ENCODE measurements at regions not wholly inside any gene's neighbourhood (a gene's known extent, or its start where the extent isn't known, plus 50 kb on each side); places are given as distances from the start of the nearest gene placed in this dataset.
"Not testable (repeated sequence)": the region's sequence is repeated elsewhere in the genome, so short reads cannot be mapped to it uniquely, and the experiment has no call there.

DNA sequence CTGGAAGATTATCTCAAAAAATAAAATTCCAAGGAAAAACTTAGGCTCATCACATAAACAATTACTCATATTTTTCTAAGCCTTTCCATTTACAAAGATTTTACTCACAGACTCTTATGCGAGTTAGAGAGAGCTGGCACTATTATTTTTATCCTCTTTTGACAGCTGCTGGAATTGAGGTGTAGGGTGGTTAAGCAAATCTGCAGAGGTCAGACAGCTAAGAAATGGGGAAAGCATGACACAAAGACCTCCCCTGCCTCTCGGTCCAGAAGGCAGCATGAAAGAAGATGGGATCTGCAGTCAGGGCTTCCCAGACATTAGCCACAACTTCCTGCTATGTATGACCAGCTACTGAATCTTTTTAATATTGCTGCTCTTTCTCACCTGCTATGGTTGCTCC, 89.9 kb upstream of the CPEB2 start:
- no peak for DNase-seq (ENCODE audit: low read depth in 4 of 4, low spot score in 3 of 4)

DNA sequence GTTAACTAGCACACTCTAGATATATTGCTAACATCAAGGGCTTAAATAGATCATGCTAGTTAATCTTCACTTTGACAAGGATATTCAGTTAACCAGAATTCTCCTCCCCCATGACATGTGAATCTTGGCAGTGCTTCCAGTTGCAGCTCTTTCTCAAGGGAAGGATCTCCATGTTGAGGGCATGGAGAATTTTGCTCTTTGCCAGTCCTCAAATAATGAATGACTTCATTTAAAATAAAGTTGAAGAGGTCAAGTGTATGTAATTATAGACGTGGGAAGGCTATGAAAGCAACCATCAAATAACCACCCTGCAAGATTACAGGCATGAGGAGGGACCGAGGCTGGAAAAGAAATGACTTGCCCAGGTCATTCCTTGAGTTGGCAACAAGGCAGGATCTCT, 87.3 kb upstream of the CPEB2 start:
- no peak for DNase-seq (ENCODE audit: low read depth in 4 of 4, low spot score in 3 of 4)

DNA sequence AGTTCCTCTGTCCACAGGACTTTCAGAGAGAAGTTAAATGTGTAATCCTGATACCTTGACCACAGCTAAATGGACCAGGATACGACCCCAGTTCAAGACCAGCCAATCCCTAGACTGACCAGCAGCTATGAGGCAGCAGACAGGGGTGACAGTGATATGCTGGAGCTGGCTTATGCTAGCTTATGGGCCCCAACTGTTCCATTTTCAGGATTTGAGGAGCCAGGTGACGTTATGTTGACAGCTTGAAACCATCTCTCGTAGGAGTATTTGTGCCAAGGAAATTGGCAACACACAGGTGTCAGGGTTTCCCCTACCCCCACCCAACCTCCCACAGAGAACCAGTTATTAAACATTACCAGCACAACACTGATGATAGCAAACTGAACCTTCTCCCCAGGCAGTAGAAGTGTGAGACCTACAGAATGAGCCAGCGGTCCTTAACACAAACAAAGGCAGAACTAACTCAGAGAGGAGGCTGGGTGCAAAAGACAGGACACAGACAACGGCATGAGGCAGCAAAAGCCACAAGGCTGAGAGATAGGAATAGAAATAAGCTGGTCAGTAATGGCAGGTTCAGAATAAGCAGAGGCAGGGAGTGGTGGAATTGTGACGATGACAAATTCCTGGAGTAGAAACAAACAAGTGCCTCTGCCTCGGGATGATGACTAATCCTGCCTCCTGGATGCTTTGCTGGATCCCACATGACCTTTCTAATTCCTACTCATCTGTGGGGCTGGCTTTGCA, 85.6 kb upstream of the CPEB2 start:
- DNase-seq (ENCODE audit: low read depth in 4 of 4, low spot score in 3 of 4) = no peak

DNA sequence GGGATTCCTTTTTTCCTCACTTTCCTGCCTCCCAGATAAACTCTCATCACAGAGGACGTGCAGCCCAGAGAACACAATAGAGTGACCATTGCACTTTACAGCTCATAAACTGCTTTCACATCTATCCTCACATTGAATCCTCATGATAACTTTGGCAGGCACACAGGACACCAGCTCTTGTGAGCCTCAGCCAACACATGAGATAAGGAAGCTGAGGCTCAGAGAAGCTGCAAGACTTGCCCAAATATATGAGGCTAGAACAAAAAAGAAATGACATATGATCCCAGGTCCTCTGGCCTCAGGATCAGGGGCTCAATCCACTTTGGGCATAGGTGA, 85.0 kb upstream of the CPEB2 start:
- DNase-seq (ENCODE audit: low read depth in 4 of 4, low spot score in 3 of 4) = no peak

DNA sequence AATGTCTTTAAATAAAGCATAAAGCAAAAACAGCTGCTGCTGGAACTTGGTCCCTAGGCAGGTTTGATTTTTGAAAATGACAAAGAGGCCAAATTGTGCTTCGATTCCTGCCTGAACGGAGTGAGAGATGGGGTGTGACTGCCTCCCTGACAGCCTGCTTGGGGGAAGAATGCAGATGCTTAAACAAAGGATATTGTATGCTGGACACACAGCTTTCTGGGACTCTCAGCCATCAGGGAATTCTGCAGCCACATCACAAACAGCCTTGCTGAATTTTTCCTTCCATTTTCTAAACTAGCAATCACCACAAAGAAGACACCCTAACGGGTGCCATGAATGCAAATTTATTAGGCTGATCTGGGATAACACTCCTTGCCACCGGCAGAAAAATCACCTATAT, 83.9 kb upstream of the CPEB2 start:
- no peak for DNase-seq (ENCODE audit: low read depth in 4 of 4, low spot score in 3 of 4)

DNA sequence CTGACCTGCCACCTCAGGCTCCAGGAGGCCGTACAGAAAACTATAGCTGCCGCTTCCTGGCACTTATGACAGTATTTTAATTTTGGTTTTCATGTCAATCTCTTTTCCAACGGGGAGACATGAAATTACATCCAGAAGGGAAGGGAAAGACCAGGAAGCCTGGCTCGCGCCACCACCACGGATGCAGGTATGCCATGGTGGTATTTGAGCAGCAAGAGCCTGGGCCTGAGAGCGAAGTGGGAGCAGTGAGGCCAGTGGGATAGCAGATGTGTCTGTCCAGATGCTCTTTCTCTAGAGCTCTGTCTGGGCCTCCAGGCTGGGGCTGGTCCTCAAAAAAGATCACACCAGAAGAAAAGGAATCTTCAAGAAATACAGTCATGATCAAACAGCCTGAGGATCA, 82.5 kb upstream of the CPEB2 start:
- DNase-seq (ENCODE audit: low read depth in 4 of 4, low spot score in 3 of 4) = no peak

DNA sequence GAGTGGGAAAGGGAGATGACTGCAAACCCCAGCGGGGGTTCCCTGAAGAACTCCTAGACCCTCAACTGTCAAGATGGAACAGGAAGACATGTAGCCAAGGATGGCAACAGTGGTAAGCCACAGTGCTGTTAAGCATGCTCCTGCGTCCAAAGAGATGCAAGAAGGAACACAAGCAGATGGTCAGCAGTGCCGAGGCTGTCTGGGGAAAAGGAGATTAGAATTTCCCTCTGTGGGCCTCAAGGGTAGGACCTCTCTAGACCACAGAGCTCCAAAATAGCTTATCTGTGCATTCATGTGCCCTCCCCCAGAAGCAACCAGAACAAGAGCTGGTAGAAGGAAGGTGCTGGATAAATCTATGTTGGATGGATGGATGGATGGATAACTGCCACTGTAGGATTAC, 82.0 kb upstream of the CPEB2 start:
- DNase-seq (ENCODE audit: low read depth in 4 of 4, low spot score in 3 of 4) = no peak

DNA sequence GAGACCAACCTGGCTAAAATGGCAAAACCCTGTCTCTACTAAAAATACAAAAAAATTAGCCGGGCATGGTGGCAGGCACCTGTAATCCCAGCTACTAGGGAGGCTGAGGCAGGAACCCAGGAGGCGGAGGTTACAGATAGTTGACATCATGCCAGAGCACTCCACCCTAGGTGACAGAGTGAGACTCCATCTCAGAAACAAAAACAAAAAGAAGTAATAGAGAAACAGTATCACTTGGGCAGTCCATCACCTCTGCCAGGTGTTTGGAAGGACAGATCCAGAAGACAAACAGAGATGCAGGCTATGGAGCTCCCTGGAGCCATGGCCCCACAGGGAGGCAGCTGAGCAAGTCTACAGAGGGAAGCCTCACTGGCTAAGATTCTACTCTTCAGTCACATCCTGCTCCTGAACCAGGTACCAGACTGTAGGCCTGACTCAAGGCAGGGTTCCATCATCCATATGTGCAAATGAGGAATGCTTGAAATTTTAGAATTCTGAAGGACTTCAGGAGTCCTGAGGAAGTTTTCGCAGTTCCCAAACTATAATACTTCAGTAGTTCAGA, 81.4 kb upstream of the CPEB2 start:
- no peak for DNase-seq (ENCODE audit: low read depth in 4 of 4, low spot score in 3 of 4)

DNA sequence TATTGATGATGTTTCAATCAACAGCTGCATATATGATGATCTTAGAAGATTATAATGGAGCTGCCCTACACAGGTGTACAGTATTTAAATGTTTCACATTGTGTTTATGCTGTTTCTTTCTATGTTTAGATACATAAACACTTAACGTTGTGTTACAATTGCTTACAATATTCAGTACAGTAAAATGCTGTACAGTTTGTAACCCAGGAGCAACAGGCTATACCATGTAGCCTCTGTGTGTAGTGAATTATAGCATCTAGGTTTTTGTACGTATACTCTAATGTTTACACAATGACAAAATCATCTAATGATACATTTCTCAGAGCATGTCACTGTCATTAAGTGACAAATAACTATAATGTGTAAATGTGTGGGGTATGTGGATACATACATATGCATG, 80.5 kb upstream of the CPEB2 start:
- not testable (repeated sequence) for DNase-seq (ENCODE audit: low read depth in 4 of 4, low spot score in 3 of 4)

DNA sequence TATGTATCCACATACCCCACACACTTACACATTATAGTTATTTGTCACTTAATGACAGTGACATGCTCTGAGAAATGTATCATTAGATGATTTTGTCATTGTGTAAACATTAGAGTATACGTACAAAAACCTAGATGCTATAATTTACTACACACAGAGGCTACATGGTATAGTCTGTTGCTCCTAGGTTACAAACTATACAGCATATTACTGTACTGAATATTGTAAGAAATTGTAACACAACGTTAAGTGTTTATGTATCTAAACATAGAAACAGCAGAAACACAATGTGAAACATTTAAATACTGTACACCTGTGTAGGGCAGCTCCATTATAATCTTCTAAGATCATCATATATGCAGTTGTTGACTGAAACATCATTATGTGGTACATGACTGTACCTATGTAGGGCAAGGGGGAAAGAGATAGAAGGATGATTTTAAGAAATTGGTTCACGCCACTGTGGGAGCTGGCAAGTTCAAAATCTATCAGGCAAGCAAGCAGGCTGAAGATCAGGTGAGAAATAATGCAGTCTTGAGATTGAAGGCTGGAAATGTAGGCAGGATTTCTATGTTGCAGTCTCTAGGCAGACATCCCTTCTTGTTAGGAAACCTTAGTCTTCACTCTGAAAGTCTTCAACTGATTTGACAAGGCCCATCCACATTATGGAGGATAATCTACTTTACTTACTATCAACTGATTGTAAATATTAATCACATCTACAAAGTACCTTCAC, 78.0 kb upstream of the CPEB2 start:
- DNase-seq (ENCODE audit: low read depth in 4 of 4, low spot score in 3 of 4) = no peak

DNA sequence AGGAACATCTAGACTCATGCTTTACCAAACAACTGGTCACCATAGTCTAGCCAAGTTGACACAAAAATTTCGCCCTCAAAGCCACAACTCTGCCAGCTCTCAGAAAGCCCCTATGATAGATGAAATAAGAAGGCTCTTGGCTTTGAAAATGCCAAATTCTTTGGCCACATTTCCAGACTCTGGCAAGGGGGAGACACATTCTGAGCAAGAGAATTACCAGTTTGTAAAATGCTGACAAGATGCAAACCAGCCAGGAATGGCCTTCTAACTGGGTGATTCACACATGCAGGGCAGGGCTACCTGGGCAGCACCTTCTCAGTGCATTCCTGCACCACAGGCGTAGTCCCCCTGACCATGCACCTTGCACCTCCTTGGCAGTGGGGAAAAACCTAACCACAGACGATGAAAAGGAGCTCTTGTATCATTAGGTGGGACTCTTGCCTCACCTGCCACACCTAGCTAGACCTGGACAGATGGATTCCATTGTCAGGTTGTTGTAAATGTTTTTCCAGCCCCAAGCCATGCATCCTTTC, 77.4 kb upstream of the CPEB2 start:
- no peak for DNase-seq (ENCODE audit: low read depth in 4 of 4, low spot score in 3 of 4)

DNA sequence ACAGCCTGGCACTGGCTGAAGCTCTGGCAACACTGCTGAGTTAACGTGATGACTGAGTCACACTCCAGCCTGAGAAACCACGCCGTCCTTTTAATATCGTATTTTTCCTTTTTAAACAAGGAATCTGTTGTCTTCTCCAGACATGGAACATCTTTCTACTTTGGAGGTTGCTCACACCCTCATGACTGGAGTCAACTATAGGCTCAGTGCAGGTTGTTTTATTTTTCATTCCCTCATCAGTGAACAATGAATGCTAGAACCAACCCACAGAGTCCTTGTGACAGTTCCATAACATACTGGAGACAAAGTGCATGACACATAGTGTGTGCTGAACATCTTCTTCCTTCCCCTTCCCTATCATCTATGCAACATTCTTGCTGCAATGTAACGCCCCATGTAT, 76.8 kb upstream of the CPEB2 start:
- no peak for DNase-seq (ENCODE audit: low read depth in 4 of 4, low spot score in 3 of 4)

DNA sequence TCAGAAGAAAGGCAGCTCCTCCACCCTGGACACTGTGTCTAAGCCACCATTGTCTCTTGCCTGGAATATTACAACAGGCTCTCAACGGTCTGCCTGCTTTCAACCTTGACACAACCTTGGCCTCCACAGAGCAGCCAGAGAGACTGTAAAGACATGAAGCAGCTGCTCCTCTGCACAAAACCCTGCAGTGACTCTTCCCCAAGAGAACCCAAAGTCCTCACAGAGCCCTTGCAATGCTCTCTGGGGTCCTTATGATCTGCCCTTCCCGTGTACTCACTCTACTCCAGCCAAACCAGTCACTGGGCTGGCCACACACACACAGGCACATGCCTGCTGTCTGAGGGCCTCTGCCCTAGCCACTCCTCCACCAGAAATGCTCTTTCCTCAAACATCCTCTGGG, 75.9 kb upstream of the CPEB2 start:
- DNase-seq (ENCODE audit: low read depth in 4 of 4, low spot score in 3 of 4) = no peak

DNA sequence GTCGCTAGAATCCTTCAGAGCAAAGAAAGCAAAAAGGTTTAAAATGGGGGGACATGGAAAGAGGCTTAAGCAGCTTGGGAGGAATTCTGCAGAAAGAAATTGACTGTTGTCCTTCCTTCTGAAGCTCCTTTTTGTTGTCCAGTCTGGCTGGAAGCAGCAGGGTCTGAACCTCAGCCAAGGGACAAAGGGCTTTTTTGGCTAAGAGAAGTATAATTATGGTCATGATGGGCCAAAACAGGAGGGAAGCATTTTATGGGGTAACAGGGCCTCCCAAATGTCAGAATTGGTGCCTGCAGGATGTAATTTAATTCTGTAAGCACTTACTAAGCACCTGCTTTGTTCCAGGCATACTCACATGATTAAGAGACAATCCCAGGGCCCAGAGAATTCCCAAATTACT, 74.2 kb upstream of the CPEB2 start:
- DNase-seq (ENCODE audit: low read depth in 4 of 4, low spot score in 3 of 4) = no peak

DNA sequence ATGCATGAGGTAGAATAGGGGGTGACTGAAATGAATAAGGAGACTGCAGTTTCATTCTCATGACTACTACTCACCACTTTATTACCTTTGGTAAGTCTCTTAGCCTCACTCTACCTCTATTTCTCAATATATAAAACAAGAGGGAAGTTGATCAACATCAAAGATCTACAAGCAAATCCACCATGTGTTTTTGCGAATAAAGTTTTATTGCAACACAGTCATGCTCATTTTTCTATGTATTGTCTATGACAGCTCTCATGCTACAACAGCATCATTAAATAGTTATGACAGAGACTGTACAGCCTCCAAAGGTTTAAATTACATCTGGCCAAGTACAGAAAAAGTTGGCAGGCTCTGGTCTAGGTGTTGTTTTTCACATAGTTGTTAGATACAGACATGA, 72.6 kb upstream of the CPEB2 start:
- no peak for DNase-seq (ENCODE audit: low read depth in 4 of 4, low spot score in 3 of 4)

DNA sequence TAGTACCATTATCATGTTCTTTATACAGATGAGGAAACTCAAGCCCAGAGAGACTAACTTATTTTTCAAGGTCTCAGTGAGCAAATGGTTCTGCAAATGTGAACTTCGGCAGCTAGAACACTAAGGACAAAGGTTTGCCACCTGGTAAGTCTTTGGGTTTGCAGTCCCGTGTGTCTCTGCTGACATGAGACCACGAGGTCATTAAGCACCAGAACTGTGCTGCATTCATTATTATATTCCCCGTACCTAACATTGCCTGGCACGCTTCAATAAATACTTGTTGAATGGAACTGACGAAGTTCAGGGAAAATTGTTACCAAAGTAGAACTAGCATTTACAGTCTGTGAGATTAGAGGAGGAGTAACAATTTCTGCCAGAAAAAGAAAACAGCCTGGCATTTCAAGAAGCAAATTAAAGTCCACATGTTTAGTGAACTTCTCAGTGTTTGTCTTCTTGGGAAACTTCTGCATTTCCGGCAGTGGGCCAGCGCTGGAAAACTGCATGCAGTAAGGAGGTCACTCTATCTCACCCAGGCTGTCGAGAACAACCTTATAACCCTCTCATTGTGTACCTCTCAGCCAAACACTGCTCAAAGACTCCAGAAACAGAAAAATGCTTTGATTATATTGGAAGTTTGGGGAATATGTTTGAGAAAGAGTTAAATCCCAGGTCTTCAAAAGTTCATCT, 67.4 kb upstream of the CPEB2 start:
- DNase-seq (ENCODE audit: low read depth in 4 of 4, low spot score in 3 of 4) = no peak

DNA sequence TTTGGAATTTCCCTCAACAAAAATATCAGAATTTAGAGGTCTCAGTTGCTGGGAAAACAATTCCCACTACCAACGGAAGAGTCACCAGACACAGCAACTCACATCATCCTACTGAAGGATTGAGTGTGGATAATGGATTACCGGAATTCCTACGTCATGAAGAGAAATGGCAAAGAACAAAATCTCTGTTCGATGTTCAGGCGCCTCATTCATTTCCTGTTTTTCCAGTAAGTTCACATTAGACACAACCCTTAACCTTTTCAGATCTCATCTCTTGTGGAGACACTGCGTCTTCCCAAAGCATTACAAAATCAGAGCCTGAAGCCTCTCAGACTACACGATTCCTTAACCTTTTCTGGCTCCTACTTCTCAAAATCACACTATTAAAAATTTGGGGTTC, 58.5 kb upstream of the CPEB2 start:
- no peak for DNase-seq (ENCODE audit: low read depth in 4 of 4, low spot score in 3 of 4)

DNA sequence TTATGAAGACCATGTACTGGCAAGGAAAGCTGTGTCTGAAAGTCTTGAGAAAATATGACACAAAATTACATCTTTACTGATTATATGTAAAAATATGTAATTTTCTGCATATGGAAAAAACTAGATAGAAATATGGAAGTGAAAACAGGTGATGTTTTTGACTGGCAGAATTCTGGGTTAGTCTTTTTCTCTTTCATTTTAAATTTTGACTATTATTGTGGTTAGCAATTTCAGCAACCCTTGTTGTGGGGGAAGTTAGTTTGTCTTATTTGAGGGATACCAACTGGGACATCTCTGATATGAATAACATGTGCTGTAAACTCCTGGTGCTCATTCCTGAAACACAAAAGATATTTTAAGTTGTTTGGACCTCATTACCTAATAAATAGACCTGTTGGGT, 49.9 kb upstream of the CPEB2 start:
- DNase-seq (ENCODE audit: low read depth in 4 of 4, low spot score in 3 of 4) = no peak
